PC-3 (cell line): ENCODE measurements at regions not wholly inside any gene's neighbourhood (a gene's known extent, or its start where the extent isn't known, plus 50 kb on each side); places are given as distances from the start of the nearest gene placed in this dataset.

ENCODE experiments used
- ATAC-seq: fragments of 200-7000 bp; cut with Tn5 transposase; 2 replicates; pipeline ENCODE4 v1.9.1; 2020; ENCODE audit warnings: mild to moderate bottlenecking, moderate library complexity
- BruUV-seq: library from RNA; stranded (reverse); fragments of 400-500 nt; replicated peaks from 2 replicates; lab custom pipeline; 2021; lab: Mats Ljungman, UMichigan
- CTCF ChIA-PET: fragments of 300-600 bp; sonication (Branson Sonifier 250); formaldehyde crosslinking; loops from one replicate; lab custom pipeline; 2022; ENCODE audit warnings: antibody characterized with exemption; lab: Charles Lee
- POLR2A ChIA-PET: fragments of 300-600 bp; sonication (Branson Sonifier 250); formaldehyde crosslinking; loops from one replicate; lab custom pipeline; 2022; ENCODE audit warnings: antibody characterized with exemption; ENCODE audit not compliant: unreplicated experiment; lab: Charles Lee
- DNase-seq: peaks from one replicate; pipeline ENCODE4 v3.0.0-alpha.2; 2015
- H2AFZ ChIP-seq: fragments of 300-600 bp; sonication (generic); 2 replicates; pipeline ENCODE4 v1.6.0; 2016; ENCODE audit warnings: antibody characterized with exemption, low read length
- H3F3A ChIP-seq: fragments of 300-600 bp; sonication (generic); one replicate; pipeline ENCODE4 v1.6.0; 2017; ENCODE audit warnings: antibody characterized with exemption, low read length, control low read depth, mild to moderate bottlenecking; ENCODE audit not compliant: unreplicated experiment
- H3K27ac ChIP-seq: fragments of 300-600 bp; sonication (generic); 2 replicates; pipeline ENCODE4 v1.5.1; 2016; ENCODE audit warnings: mild to moderate bottlenecking, low read length
- H3K27me3 ChIP-seq: fragments of 300-600 bp; sonication (generic); 2 replicates; pipeline ENCODE4 v1.6.1; 2016; ENCODE audit warnings: low read length, mixed read lengths
- H3K36me3 ChIP-seq: fragments of 300-600 bp; sonication (generic); 2 replicates; pipeline ENCODE4 v1.6.1; 2016; ENCODE audit warnings: low read depth, mixed run types, low read length, mixed read lengths
- H3K4me1 ChIP-seq: fragments of 300-600 bp; sonication (generic); 2 replicates; pipeline ENCODE4 v1.5.1; 2016; ENCODE audit warnings: low read length; ENCODE audit not compliant: insufficient read depth
- H3K4me2 ChIP-seq: fragments of 300-600 bp; sonication (generic); 2 replicates; pipeline ENCODE4 v1.6.0; 2016; ENCODE audit warnings: low read length
- H3K4me3 ChIP-seq: fragments of 300-600 bp; sonication (generic); 2 replicates; pipeline ENCODE4 v1.5.1; 2016; ENCODE audit warnings: mild to moderate bottlenecking, low read length, mixed read lengths
- H3K79me2 ChIP-seq: fragments of 300-600 bp; sonication (generic); 2 replicates; pipeline ENCODE4 v1.6.1; 2017; ENCODE audit warnings: low read length, mixed read lengths
- H3K9ac ChIP-seq: fragments of 300-600 bp; sonication (generic); 2 replicates; pipeline ENCODE4 v1.6.0; 2016; ENCODE audit warnings: mild to moderate bottlenecking, low read length
- H3K9me2 ChIP-seq: fragments of 300-600 bp; sonication (generic); replicated peaks from 2 replicates; pipeline ENCODE4 v1.6.1; 2016; ENCODE audit warnings: mixed run types, low read length, mixed read lengths
- H3K9me3 ChIP-seq: fragments of 300-600 bp; sonication (generic); 2 replicates; pipeline ENCODE4 v1.6.1; 2016; ENCODE audit warnings: low read length, mixed read lengths
- H4K20me1 ChIP-seq: fragments of 300-600 bp; sonication (generic); 2 replicates; pipeline ENCODE4 v1.6.1; 2016; ENCODE audit warnings: low read length, mixed read lengths
- EZH2 ChIP-seq: fragments of 300-600 bp; sonication (generic); IDR thresholded peaks from one replicate; pipeline ENCODE4 v1.6.1; 2017; ENCODE audit warnings: antibody characterized with exemption, mild to moderate bottlenecking, low read length; ENCODE audit not compliant: unreplicated experiment
- EZH2phosphoT487 ChIP-seq: fragments of 300-600 bp; sonication (generic); IDR thresholded peaks from 2 replicates; pipeline ENCODE4 v1.6.1; 2018; ENCODE audit warnings: mild to moderate bottlenecking, antibody characterized with exemption, low read length, borderline replicate concordance
- intact Hi-C: fragments of 100-400 bp; cut with micrococcal nuclease; formaldehyde crosslinking; loops from 2 replicates; pipeline ENCODE4 v1.9.0; 2023
- TF ChIP-seq, protein P1 (sequence below): fragments of 300-600 bp; sonication (generic); conservative IDR thresholded peaks from 2 replicates; pipeline ENCODE4 v1.5.1; 2017; ENCODE audit warnings: antibody characterized with exemption, low read depth, mild to moderate bottlenecking, low read length

- peaks cover 99% of the 10 kb centered on the region for H3K27me3 ChIP-seq
- no peak overlapping the region for H3K27ac ChIP-seq
- H4K20me1 ChIP-seq = no peaks in the 10 kb centered on the region
- ChIA-PET POLR2A (no interaction called here), CTCF (no interaction called here)
- H3K4me3 ChIP-seq = no peak overlapping the region
- no peaks in the 10 kb centered on the region for H3K79me2 ChIP-seq
- intact Hi-C loops = no loop called here
- H3K36me3 ChIP-seq = no peaks in the 10 kb centered on the region
- no peak overlapping the region for H2AFZ ChIP-seq
- no peak overlapping the region for H3K9ac ChIP-seq
- no peak for ATAC-seq
- no peaks in the 10 kb centered on the region for H3K9me3 ChIP-seq
- H3K4me1 ChIP-seq = no peaks in the 10 kb centered on the region
- DNase-seq = no peak
- no TSS peak for BruUV-seq
- H3K9me2 ChIP-seq = no peaks in the 10 kb centered on the region
- no peaks in the 10 kb centered on the region for H3F3A ChIP-seq
- TF ChIP-seq, protein P1, sequence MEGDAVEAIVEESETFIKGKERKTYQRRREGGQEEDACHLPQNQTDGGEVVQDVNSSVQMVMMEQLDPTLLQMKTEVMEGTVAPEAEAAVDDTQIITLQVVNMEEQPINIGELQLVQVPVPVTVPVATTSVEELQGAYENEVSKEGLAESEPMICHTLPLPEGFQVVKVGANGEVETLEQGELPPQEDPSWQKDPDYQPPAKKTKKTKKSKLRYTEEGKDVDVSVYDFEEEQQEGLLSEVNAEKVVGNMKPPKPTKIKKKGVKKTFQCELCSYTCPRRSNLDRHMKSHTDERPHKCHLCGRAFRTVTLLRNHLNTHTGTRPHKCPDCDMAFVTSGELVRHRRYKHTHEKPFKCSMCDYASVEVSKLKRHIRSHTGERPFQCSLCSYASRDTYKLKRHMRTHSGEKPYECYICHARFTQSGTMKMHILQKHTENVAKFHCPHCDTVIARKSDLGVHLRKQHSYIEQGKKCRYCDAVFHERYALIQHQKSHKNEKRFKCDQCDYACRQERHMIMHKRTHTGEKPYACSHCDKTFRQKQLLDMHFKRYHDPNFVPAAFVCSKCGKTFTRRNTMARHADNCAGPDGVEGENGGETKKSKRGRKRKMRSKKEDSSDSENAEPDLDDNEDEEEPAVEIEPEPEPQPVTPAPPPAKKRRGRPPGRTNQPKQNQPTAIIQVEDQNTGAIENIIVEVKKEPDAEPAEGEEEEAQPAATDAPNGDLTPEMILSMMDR = no peak
- TF ChIP-seq EZH2phosphoT487 (no peak), EZH2 (no peak)
- H3K4me2 ChIP-seq = no peak overlapping the region
Observed at GRCh38 chr2:217597681-217598080, 405.1 kb downstream of the TNS1 start.

GRCh38 chr2:217597145-217597544, 405.6 kb downstream of the TNS1 start:
- Histone ChIP-seq H3K9me2 (no peaks in the 10 kb centered on the region), H2AFZ (no peak overlapping the region), H3F3A (no peaks in the 10 kb centered on the region), H3K27me3 (peaks cover 98% of the 10 kb centered on the region), H4K20me1 (no peaks in the 10 kb centered on the region), H3K36me3 (no peaks in the 10 kb centered on the region), H3K4me3 (no peak overlapping the region), H3K27ac (no peak overlapping the region), H3K79me2 (no peaks in the 10 kb centered on the region), H3K9me3 (no peaks in the 10 kb centered on the region), H3K9ac (no peak overlapping the region), H3K4me2 (no peak overlapping the region), H3K4me1 (no peaks in the 10 kb centered on the region)
- ATAC-seq (no peak), DNase-seq (no peak)
- intact Hi-C loops = no loop called here
- ChIA-PET CTCF (no interaction called here), POLR2A (no interaction called here)
- TF ChIP-seq, protein P1 = no peak
- TF ChIP-seq EZH2phosphoT487 (no peak), EZH2 (no peak)
- no TSS peak for BruUV-seq

DNA sequence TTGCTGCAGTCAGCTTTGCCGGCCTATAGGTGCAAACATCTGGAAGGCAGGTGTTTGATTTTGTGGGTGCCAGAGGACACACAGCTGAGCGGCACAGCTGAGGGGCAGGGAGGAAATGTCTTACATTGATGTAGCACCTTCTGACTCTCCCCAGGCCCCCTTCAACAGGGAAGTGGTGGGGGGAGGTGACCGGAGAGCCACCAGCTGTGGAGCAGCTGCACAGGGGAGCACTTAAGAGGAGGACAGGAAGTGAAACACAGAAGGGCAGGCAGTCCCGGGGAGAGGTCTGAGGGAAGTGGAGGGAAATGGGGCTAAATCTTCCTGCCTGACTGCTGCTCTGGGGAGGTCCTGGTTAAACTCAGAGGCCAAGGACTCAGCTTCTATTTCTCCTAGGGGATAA, 409.1 kb downstream of the TNS1 start:
- CTCF ChIA-PET = no interaction called here

More for the DNA sequence above, 409.1 kb downstream of the TNS1 start:
- Histone ChIP-seq H3K27me3 (peaks cover 89% of the 10 kb centered on the region), H3K27ac (no peak overlapping the region), H3K79me2 (no peaks in the 10 kb centered on the region), H4K20me1 (no peaks in the 10 kb centered on the region), H3K9me2 (no peaks in the 10 kb centered on the region), H3K4me2 (no peak overlapping the region), H3K4me3 (no peak overlapping the region), H3K36me3 (no peaks in the 10 kb centered on the region), H3K4me1 (no peaks in the 10 kb centered on the region), H3K9me3 (no peaks in the 10 kb centered on the region), H3K9ac (no peak overlapping the region), H3F3A (no peaks in the 10 kb centered on the region), H2AFZ (no peak overlapping the region)
- TF ChIP-seq EZH2phosphoT487 = no peak
- no peak for TF ChIP-seq EZH2
- TF ChIP-seq, protein P1 = no peak
- no TSS peak for BruUV-seq
- POLR2A ChIA-PET = no interaction called here
- ATAC-seq (no peak), DNase-seq (no peak)
- intact Hi-C loops = no loop called here
